Left lobe of liver (tissue), 2 donors: ENCODE measurements at regions not wholly inside any gene's neighbourhood (a gene's known extent, or its start where the extent isn't known, plus 50 kb on each side); places are given as distances from the start of the nearest gene placed in this dataset.
"Not testable (repeated sequence)": the region's sequence is repeated elsewhere in the genome, so short reads cannot be mapped to it uniquely, and the experiment has no call there.

Experiments
- ATAC-seq: fragments of 200-7000 bp; cut with Tn5 transposase; one replicate; pipeline ENCODE4 v1.9.1; 2020; ENCODE audit warnings: mild to moderate bottlenecking, moderate library complexity
- DNase-seq: peaks from one replicate; pipeline ENCODE4 v3.0.0-alpha.2; 2020; ENCODE audit warnings: low spot score
- donor health status: DM: no; HTN: no; CAD: no; lungs with moderate emphysema.
- donor health status: DM: no; HTN: yes; CAD: no.

DNA sequence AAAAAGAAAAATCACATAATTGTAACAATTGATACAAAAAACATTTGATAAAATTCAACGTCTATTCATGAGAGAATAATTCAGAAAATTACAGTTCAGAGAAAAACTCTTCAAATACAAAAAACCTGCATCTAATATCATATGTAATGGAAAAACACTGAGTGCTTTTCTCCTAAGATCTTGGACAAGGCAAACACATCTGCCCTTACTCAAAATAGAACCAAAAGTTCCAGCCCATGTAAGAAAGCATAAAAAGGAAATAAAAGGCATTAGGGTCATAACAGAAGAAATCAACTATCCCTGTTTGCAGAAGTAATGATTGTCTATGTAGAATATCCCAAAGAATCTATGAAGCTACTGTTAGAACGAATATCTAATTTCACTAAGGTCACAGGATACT lies 721.4 kb downstream of the RFPL4B start:
- ATAC-seq: no peak

DNA sequence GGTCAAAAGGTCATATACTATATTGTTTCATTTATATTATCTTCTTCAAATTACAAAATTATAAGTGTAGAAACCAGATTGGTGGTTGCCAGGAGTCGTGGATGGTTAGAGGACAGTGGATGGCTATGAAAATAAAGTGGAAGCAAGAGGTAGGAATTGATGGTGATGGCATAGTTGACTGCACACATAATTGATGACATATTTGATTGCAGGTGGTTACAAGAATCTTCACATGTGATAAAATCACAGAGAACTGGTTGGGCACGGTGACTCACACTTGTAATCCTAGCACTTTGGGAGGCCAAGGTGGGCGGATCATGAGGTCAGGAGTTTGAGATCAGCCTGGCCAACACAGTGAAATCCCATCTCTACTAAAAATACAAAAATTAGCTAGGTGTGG lies 723.6 kb downstream of the RFPL4B start:
- ATAC-seq, DNase-seq: not testable (repeated sequence)

More for the DNA sequence above, 721.4 kb downstream of the RFPL4B start:
- DNase-seq: no peak

DNA sequence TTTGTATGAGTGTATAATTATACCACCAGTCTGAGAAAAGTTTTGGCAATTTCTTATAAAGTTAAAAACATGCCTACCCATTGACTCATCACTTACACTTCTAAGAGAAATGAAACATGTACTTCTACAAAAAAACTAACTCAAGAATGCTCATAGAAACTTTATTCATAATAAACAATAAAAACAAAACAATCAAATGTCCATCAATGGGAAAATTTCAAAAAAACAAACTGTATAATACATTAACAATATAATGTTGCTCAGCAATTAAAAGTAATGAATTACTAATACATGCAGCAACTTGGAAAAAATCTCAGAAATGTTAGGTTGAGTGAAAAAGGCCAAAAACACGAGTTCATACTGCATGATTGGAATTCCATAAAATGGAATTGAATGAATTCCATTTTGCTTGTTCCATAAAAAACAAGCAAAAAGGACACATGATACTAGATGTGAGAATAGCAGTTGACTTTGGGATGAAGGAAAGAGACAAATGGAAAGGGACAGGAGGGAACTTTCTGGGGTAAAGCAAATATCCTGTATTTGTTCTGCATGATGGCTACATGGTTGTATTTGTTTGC lies 726.6 kb downstream of the RFPL4B start:
- ATAC-seq: no peak
- DNase-seq: no peak

DNA sequence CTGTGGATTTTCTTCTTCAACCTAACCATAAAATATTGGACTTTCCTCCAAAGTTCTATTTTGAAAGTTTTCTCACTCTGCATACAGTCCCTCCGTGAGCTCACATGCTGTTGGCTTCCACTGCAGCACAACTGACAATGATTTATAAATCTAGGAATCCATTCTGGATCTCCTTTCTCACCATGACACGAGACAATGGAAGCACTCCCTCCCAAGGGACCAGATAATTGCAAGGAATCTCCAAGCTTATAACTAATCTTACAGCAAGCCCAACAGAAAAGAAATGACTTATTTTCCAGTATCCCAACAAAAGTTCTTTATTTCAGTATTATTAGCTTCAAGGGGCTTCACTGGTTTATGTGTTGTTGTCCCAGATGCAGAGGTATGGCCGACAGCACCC lies 729.0 kb downstream of the RFPL4B start:
- ATAC-seq (no peak), DNase-seq (no peak)

DNA sequence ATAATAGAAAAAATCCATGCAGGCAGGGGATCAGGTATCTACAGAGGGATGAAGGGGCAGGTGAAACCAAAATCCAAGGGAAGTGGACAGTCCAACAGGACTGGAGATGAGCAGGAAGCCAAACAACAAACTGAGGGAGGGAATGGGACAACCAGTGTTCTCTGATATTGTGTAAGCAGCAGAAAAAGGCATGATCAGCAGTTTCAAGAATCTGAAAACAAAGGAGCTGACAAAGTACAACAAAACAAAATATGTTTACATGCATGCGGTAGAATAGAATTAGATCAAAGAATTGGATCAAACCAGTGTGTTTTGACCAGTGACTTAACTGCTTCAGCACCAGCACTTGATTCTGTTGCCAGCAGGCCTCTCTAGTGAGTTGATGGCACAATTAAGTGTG lies 729.7 kb downstream of the RFPL4B start:
- ATAC-seq (no peak), DNase-seq (no peak)

DNA sequence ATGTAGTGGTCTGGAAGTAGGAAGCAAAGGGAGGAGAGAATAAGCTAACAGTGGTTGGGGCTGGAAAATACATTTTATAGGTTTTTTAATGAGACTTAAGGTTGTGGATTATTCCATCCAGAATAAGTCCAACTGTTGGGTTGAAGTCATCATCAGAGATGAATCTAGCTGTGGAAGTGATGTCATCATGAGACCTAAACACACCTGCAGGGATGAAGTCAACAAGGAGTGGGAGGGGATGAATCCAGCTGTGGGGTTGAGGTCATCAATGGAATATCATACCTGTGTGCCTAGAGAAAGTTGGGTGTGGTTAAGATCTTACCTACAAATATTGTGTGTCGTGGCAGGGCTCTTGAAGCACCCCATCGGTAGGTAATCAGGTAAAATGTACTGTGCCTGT lies 730.7 kb downstream of the RFPL4B start:
- DNase-seq (no peak), ATAC-seq (no peak)

DNA sequence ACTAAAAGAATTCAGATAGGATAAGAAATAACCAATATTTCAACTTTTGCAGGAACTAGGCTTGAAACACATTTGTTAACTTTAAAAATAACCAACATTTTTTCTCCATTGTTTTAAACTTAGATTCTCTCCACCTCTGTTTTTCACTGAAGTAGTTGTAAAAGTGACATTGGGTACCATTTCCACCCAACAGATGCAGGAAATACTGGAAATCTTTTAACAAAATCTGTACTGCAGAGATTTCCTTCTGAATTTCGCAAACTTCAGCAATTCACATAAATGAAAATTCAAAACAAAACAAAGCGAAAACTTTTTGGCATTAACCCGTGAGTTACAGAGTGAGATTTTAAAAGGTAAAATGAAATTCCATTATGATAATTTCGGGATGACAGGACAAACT lies 731.7 kb downstream of the RFPL4B start:
- no peak for ATAC-seq
- DNase-seq: no peak

DNA sequence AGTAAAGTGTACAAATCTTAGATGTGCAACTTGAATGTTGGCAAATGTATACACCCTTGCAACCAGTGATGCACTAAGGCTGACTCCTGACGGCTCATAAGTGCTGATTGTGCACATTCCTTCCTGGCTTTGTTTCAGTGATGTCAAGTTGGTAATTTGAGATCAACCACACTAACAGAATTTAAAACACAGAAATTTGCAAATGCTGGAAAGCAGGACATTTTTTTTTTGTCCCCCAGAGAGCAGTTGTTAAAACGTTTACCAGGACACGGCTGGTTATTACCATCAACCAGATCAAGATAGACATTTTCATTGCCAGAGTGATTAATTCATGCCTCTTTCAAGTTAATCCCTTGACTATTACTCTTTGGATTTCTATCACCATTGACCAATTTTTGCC lies 735.6 kb downstream of the RFPL4B start:
- DNase-seq (no peak), ATAC-seq (no peak)

DNA sequence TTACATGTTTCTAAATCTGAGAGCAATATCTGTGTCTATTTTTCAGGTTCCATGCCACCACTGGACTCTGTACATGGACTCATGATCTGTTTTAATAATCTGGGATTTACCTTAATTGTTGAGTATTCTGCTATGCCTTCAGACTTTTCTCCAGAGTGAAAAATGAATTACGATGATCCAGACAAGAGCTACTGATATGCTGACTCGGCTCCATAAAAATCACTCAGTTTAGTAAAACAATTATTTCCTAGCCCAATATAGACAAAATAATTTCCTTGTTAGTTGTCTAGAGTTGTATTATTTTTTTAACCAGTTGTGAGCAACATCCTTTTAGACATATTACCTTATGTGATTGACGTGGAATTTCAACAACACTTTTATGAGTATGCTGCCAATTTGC lies 736.8 kb downstream of the RFPL4B start:
- ATAC-seq (no peak), DNase-seq (no peak)

DNA sequence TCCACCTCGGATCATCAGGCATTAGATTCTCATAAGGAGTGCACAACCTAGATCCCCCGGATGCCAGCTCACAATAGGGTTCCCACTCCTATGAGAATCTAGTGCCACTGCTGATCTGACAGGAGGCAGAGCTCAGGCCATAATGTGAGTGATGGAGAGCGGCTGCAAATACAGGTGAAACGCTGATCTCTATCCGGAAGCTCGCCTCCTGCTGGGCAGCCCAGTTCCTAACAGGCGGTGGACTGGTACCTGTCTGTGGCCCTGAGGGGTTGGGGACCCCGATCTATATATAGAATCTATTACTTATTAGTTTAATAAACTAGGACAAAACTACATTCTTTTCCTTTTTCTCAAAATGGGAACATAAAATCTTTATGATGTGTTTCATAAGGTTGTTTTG lies 741.9 kb downstream of the RFPL4B start:
- no peak for DNase-seq
- no peak for ATAC-seq

DNA sequence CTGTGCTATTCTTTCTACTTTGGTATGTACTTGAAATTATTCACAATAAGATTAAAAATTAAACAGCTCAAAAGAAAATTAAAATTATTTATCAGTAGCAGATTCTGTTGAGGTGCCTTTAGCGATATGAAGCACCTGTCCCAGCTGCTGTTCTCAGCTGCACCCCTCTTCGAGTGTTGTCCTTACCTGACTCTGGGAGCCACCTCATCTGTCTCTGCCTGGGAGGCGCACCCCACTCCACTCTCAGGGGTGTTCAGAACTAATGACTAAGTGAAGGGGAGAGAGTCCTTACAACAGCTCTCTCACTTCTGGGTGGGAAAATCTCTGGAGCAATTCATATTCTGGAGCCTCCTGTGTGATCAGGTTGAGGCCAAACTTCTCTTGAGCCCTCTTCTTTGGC lies 745.7 kb downstream of the RFPL4B start:
- DNase-seq (no peak), ATAC-seq (no peak)

DNA sequence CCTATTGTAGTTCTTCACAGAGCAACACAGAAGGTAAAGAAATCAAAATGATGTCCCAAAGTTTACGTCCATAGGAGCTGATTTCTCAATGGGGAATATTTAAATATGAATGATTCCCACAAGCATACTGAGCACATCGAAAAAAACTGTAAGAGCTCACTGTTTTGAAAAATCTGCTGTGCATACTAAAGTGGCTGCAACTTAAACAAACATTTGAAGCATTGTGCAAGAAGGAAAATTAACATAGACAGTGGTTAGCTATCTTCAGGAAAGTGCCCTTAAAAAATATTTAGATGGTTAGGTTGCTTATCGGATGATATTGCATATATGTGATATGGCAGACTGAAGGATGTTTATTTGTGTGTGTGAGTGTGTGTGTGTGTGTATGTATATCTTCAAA lies 747.6 kb downstream of the RFPL4B start:
- ATAC-seq (no peak), DNase-seq (no peak)

DNA sequence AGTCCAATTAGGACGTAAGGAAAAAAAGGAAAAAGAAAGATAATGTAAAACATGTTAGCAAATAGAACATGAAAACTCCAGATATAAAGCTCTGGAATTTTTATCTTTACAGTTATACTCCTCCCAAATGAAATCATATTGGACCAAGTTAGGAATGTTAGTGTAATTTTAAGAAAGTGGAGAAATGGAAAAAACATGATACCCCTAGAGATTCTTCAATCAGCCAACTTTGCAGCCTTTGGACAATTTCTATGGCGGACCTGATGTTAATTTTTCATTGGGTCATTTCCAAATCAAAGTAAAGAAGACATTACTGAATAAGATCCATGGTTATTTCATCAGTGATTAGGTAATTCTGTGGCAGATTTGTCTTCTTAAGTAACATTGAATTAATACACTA lies 748.7 kb downstream of the RFPL4B start:
- DNase-seq (no peak), ATAC-seq (no peak)

DNA sequence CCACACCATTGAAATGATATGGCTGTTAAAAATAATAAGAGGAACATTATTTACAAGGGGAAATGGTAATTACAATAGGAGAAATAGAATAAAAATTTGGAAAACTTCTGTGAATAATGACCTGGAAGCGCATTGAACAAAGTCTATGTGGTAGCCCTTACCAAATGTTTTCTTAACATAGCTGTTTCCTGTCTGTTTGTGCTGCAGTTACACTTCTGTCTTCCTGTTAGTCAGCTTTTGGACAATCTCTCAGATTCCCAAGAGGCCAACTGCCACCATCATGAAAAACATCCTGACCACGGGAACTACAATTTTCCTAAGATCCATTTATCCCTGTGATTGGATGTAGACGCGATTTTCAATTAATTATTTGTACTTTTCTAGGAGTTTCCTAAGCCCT lies 754.4 kb upstream of the MARCKS start:
- DNase-seq (no peak), ATAC-seq (no peak)

DNA sequence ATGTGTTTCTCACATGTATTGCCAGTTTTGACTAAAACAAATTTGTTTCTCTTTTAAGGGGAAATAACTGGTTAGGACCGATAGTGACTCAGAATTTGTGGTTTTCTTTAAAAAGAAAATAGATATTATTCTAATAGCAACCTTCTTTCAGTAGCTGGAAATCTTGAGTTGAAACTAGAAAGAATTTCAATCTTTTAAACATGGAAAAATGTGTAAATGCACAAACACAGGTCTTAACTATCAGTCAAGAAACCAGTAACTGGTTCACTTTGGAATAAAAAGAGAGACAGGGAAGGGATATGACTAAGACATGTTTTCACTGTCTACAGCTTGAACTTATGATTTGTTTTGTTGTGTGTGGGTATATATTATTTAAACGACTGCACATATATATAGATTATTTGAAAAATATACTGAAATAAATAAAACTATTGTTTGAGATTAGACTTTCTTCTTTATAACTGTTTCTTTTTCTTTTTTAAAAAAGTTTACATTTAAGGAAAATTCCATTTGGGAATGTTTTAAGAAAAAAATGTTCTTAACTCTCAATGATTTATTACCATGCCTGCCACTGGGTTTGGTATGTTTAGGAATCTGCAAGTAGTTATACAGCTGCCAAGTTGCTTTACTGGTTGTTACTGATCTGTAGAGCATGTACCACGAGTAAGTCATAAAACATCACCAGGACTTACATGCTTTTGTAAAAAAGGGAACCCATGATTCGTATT lies 753.3 kb upstream of the MARCKS start:
- no peak for DNase-seq
- no peak for ATAC-seq

DNA sequence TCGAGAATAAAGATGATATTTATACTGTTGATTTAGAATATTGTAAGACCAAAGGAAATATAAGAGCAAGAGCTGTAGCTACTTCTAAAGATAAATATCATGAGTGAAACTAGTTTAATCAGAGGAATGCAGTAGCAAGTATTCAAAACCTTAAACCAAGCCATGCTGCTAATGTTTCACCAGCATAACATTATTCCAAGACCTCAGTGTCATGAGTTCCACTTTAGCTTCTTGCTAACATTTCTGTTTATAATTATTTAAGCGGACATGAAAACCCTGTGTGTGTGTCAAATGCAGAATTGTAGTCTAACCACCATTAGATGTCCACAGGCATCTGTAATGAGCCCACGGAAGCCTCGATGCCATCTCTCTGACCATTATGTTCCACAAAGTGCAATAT lies 752.6 kb upstream of the MARCKS start:
- no peak for ATAC-seq
- no peak for DNase-seq

DNA sequence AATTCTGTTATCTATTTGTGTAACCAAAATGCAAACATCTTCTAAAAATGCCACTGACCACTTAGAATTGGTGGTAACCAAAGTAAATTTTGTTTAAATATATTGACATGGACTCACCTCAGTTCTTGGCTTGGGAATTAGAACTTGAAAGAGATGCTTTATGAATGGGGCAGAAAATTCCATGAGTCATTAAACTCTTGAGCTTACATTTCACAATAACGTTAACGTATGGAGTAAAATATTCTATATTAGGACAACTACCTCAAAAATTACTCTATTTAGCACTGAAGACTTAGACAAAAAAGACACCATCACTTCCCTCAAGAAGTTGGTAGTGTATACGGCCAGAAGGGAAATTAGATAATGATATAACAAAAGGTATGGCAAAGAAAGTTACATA lies 752.2 kb upstream of the MARCKS start:
- DNase-seq (no peak), ATAC-seq (no peak)

DNA sequence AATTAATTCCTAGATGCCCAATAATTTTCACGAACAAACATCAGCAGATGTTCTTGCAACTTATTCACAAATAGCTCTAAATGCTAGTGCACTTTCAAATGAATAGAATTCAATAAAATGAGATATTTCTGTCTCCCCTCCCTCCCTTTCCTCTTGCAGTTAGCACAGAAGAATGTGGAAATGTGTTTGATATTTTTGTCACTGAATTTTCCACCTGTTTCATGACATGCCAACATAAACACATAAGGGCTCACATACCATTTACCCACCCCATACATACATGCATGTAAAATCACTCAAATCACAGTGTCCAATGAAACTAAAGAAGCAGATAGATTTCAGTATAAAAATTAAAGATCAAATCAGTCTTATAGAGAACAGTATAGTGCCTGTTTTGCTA lies 746.9 kb upstream of the MARCKS start:
- ATAC-seq (no peak), DNase-seq (no peak)

DNA sequence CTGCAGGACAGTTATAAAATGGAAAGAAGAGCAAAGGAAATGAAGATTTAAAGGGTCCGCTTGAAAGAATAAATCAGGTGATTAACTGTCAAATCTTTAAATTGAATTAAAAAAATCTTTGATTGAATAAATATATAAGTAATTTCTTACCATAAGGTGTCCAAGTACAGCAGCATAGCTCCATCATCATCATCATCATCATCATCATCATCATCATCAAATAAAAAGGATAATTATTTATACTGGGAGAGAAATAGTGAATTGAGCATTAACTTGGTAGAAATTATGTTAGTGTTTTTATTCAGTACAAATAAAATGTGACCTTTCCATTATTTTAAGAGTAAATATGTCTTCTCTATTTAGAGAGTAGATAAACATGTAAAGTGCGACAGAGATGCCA lies 745.6 kb upstream of the MARCKS start:
- ATAC-seq: no peak
- no peak for DNase-seq

DNA sequence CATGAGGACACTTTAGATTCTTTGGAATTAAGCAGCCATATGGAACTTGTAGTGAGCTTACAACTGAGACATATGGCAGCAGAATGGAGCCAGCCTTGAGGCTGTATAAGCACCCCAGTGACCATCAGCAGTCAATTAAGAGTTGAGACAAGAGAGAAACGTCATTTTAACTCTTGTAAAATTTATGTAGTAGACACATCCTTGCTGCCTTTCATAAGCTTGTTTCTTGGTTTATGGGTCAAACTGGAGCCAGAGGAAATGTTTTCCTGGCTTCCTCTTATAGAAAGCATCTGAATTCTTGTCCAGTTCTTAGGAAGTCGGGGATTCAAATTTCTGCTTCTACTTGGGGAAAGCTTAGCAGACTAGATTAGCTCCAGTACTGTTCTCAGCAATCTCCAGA lies 745.1 kb upstream of the MARCKS start:
- ATAC-seq (no peak), DNase-seq (no peak)

DNA sequence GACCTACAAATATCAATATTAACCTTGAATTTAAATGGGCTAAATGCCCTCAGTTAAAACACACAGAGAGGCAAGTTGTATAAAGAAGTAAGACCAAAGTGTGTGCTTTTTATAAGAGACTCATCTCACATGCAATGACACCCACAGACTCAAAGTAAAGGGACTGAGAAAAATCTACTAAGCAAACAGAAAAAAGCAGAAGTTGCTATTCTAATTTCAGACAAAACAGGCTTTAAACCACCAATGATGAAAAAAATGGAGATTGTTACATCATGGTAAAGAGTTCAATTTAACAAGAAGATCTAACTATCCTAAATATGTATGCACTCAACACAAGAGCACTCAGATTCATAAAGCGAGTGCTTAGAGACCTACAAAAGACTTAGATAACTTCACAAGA lies 741.9 kb upstream of the MARCKS start:
- no peak for ATAC-seq
- no peak for DNase-seq

DNA sequence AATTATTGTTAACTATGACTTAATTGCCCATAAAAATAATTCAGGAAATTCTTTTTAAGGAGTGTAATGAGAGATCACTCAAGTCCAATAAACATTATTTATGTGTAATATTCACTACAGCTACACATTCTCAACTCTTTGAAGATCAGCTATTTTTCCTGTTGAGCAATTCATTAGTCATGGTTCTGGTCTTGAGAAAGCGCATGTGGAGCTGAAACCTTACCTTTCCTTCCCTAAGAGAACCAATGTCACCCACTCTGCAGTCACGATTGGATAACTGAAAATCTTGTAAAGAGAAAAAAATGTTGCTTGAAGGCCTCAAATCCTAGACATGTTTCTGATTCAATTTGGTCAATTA lies 736.9 kb upstream of the MARCKS start:
- no peak for ATAC-seq

DNA sequence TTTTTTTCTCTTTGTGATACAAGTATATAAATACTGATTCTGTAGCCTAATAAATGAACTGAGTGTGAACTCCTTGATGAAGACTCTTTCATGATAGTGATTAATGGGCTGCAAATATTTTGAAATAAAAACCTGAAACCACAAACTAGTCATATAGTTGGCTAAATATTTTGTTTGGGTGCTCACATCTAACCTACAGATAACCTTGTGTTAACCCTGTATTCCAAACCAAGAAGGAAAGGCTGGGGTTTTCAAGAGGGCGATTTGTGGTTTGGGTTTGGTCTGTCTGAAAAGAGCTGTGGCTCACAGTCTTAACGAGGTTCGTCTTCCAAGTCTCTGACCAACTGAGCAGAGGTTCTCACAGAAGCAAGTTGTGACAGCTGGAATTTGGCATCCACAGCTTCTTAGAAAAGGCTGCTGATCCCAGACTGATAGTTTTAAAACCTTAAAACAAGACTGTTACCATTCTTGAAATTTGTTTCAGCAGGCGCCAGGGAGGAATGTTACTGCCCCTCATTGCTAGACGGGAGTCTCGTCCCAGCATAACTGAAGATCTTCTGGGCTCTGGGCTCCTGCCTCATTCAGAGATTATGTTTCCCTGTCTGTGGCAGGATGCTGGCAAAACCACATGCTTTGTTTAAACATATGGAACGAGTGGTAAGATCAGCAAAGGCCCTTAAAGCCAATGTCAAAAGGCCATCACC lies 736.4 kb upstream of the MARCKS start:
- DNase-seq (no peak), ATAC-seq (no peak)

More for the DNA sequence above, 736.9 kb upstream of the MARCKS start:
- DNase-seq: no peak
